Progenitor cell of endocrine pancreas (in vitro differentiated cells): ENCODE measurements at regions not wholly inside any gene's neighbourhood (a gene's known extent, or its start where the extent isn't known, plus 50 kb on each side); places are given as distances from the start of the nearest gene placed in this dataset.

Experiments
- DNase-seq: peaks from one replicate; pipeline ENCODE4 v3.0.0; 2021; ENCODE audit warnings: low spot score; ENCODE audit not compliant: unreplicated experiment
- H3K27ac Mint-ChIP-seq: 2 replicates; pipeline ENCODE4 v1.8.0; 2021; ENCODE audit warnings: mild to moderate bottlenecking, moderate library complexity, mixed read lengths
- H3K27me3 Mint-ChIP-seq: 2 replicates; pipeline ENCODE4 v1.8.0; 2021; ENCODE audit warnings: mixed read lengths
- H3K36me3 Mint-ChIP-seq: 2 replicates; pipeline ENCODE4 v1.8.0; 2022; ENCODE audit warnings: mixed read lengths; ENCODE audit not compliant: insufficient read depth
- H3K4me1 Mint-ChIP-seq: 2 replicates; pipeline ENCODE4 v1.8.0; 2021; ENCODE audit warnings: low read depth, mixed read lengths
- H3K4me3 Mint-ChIP-seq: 2 replicates; pipeline ENCODE4 v1.8.0; 2021; ENCODE audit warnings: low read depth, mild to moderate bottlenecking, moderate library complexity, mixed read lengths
- H3K9me3 Mint-ChIP-seq: 2 replicates; pipeline ENCODE4 v1.8.0; 2021; ENCODE audit warnings: low read depth, mixed read lengths
- CTCF ChIP-seq: fragments of 200-600 bp; sonication (generic); IDR thresholded peaks from one replicate; pipeline ENCODE4 v1.5.0; 2021; ENCODE audit warnings: antibody characterized with exemption, mild to moderate bottlenecking; ENCODE audit not compliant: unreplicated experiment

- no peak for TF ChIP-seq CTCF
- peaks cover 2% of the 10 kb centered on the region for H3K27me3 Mint-ChIP-seq
- no peaks in the 10 kb centered on the region for H3K9me3 Mint-ChIP-seq
- no peaks in the 10 kb centered on the region for H3K36me3 Mint-ChIP-seq
- H3K4me3 Mint-ChIP-seq, result no peak overlapping the region
- no peak overlapping the region for H3K27ac Mint-ChIP-seq
- no peaks in the 10 kb centered on the region for H3K4me1 Mint-ChIP-seq
- DNase-seq, result no peak
Observed at GRCh38 chr1:95728841-95729240, 494.8 kb downstream of the RWDD3 start.

DNA sequence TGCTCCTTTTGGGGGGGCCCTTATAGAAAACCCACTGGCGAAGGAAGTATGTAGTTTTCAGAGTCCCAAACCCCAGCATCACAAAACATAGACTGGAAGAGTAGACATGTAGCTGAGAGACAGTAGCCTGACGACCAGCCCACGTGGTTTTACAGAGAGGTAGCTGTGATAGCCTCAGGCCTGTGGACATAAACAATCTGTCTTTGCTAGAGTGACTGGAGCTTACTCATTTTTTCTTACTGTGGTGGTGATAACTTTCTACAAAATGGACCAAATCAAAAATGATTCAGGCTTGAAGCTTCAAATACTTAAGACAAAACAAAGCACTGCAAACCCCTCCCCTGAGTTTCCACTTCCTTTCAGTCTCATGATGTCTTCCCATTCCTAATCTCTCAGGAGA, 497.0 kb downstream of the RWDD3 start:
- no peak for DNase-seq
- Mint-ChIP-seq H3K9me3 (peaks cover under 1% of the 10 kb centered on the region), H3K4me3 (no peak overlapping the region), H3K27ac (no peak overlapping the region), H3K36me3 (no peaks in the 10 kb centered on the region), H3K27me3 (peaks cover 2% of the 10 kb centered on the region), H3K4me1 (no peaks in the 10 kb centered on the region)
- no peak for TF ChIP-seq CTCF

DNA sequence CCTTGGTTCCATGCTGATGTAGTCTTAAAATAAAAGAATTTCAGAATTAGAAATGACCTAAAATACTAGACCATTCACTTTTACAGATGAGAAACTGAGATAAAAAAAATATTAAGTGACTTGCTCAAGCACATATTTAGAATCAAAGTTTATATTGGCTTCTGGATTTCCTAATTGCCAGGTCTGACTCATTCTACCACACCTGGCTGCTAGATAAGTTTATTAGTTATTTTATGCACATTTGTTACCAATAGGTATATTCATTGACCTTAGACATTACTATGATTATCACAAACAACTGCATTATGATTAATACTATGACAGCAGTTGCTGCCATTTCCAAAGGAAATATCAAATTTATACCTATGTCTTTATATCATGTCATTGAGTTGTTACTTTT, 497.5 kb downstream of the RWDD3 start:
- H3K27me3 Mint-ChIP-seq, result no peaks in the 10 kb centered on the region
- no peak for TF ChIP-seq CTCF
- no peak overlapping the region for H3K4me3 Mint-ChIP-seq
- H3K27ac Mint-ChIP-seq, result no peak overlapping the region
- no peaks in the 10 kb centered on the region for H3K36me3 Mint-ChIP-seq
- peaks cover 2% of the 10 kb centered on the region for H3K9me3 Mint-ChIP-seq
- no peak for DNase-seq
- no peaks in the 10 kb centered on the region for H3K4me1 Mint-ChIP-seq

- Mint-ChIP-seq H3K27ac (no peak overlapping the region), H3K36me3 (peaks cover 2% of the 10 kb centered on the region), H3K4me1 (no peaks in the 10 kb centered on the region), H3K27me3 (no peaks in the 10 kb centered on the region), H3K4me3 (no peak overlapping the region), H3K9me3 (peaks cover 15% of the 10 kb centered on the region)
- no peak for TF ChIP-seq CTCF
- DNase-seq, result no peak
Observed at GRCh38 chr1:95733031-95733430, 499.0 kb downstream of the RWDD3 start.

DNA sequence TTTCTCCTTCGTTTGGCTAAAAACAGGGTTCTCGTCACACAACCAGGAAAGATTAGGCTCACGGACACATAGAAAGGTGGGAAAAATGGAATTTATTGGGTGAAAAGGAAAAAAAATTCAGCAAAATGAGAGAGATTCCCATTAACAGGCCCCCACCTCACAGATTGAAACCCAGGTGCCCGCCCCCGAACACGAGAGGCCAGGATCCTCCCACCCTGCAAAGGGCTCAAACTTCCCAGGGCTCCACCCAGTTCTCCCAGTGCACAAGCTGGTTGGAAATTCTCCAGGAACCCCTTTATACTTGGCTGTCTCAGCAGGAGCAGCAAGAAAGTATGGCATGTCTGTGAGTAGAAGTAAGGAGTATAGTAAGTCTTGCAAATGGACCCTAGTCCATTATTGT, 499.7 kb downstream of the RWDD3 start:
- Mint-ChIP-seq H3K4me1 (no peaks in the 10 kb centered on the region), H3K4me3 (no peak overlapping the region), H3K9me3 (peaks cover 22% of the 10 kb centered on the region), H3K36me3 (peaks cover 4% of the 10 kb centered on the region), H3K27ac (no peak overlapping the region), H3K27me3 (no peaks in the 10 kb centered on the region)
- DNase-seq, result no peak
- TF ChIP-seq CTCF, result no peak
